ENCODE measurements at regions not wholly inside any gene's neighbourhood (a gene's known extent, or its start where the extent isn't known, plus 50 kb on each side); places are given as distances from the start of the nearest gene placed in this dataset.
"Not testable (repeated sequence)": the region's sequence is repeated elsewhere in the genome, so short reads cannot be mapped to it uniquely, and the experiment has no call there.

DNA sequence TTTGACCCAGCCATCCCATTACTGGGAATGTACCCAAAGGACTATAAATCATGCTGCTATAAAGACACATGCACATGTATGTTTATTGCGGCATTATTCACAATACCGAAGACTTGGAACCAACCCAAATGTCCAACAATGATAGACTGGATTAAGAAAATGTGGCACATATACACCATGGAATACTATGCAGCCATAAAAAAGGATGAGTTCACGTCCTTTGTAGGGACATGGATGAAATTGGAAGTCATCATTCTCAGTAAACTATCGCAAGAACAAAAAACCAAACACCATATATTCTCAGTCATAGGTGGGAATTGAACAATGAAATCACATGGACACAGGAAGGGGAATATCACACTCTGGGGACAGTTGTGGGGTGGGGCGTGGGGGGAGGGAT, 170.4 kb downstream of the PPP1R3A start:
- not testable (repeated sequence) for TF ChIP-seq EZH2phosphoT487 (IDR thresholded peaks at IDR 0.05)
- TF ChIP-seq, protein P1, sequence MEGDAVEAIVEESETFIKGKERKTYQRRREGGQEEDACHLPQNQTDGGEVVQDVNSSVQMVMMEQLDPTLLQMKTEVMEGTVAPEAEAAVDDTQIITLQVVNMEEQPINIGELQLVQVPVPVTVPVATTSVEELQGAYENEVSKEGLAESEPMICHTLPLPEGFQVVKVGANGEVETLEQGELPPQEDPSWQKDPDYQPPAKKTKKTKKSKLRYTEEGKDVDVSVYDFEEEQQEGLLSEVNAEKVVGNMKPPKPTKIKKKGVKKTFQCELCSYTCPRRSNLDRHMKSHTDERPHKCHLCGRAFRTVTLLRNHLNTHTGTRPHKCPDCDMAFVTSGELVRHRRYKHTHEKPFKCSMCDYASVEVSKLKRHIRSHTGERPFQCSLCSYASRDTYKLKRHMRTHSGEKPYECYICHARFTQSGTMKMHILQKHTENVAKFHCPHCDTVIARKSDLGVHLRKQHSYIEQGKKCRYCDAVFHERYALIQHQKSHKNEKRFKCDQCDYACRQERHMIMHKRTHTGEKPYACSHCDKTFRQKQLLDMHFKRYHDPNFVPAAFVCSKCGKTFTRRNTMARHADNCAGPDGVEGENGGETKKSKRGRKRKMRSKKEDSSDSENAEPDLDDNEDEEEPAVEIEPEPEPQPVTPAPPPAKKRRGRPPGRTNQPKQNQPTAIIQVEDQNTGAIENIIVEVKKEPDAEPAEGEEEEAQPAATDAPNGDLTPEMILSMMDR (IDR thresholded peaks at IDR 0.05), result not testable (repeated sequence)
